Tibial artery (tissue), 4 donors: ENCODE measurements at regions not wholly inside any gene's neighbourhood (a gene's known extent, or its start where the extent isn't known, plus 50 kb on each side); places are given as distances from the start of the nearest gene placed in this dataset.

Source experiments
- DNase-seq, 2 donors: peaks; one replicate each; pipeline ENCODE4 v3.0.0-alpha.2; 2019
- H3K27ac ChIP-seq, 2 donors: fragments of 200-600 bp; sonication (generic) in 1 of 2; 1 replicate in 1 of 2; 2 replicates in 1 of 2; pipeline ENCODE4 v1.5.1; 2018 to 2019; ENCODE audit warnings: mild to moderate bottlenecking in 1 of 2
- H3K27me3 ChIP-seq, 2 donors: fragments of 200-600 bp; sonication (generic) in 1 of 2; one replicate each; pipeline versions ENCODE4 v1.5.1 to v1.6.0; 2016 to 2019
- H3K36me3 ChIP-seq, 3 donors: fragments of 200-600 bp; sonication (generic) in 2 of 3; one replicate each; pipeline ENCODE4 v1.5.1; 2016 to 2019; ENCODE audit warnings: mild to moderate bottlenecking in 2 of 3
- H3K4me1 ChIP-seq, 4 donors: fragments of 200-600 bp; sonication (generic) in 2 of 4; 1 replicate in 3 of 4; 2 replicates in 1 of 4; pipeline ENCODE4 v1.5.1; 2016 to 2019
- H3K4me3 ChIP-seq, 2 donors: fragments of 200-600 bp; sonication (generic) in 1 of 2; 1 replicate in 1 of 2; 2 replicates in 1 of 2; pipeline ENCODE4 v1.5.1; 2018 to 2019; ENCODE audit warnings: mild to moderate bottlenecking in 2 of 2
- H3K9me3 ChIP-seq, 3 donors: fragments of 200-600 bp; sonication (generic) in 1 of 3; one replicate each; pipeline ENCODE4 v1.5.1; 2016 to 2019
- intact Hi-C: fragments of 100-400 bp; cut with DNase I; formaldehyde crosslinking; loops from one replicate; pipeline ENCODE4 v1.15.0; 2023; ENCODE audit warnings: low total_unique reads
- TF ChIP-seq, protein P1 (sequence below), 2 experiments: fragments of 200-600 bp in 1 of 2; fragments of 450-650 bp in 1 of 2; IDR thresholded peaks; one replicate each; pipeline ENCODE4 v1.5.1; 2017 to 2019; ENCODE audit warnings: antibody characterized with exemption in 2 of 2, mild to moderate bottlenecking in 1 of 2, moderate library complexity in 1 of 2

GRCh38 chr6:20025681-20026080 lies 186.6 kb downstream of the MBOAT1 start:
- no peak for DNase-seq
- no peaks in the 10 kb centered on the region for H3K36me3 ChIP-seq
- no peak overlapping the region for H3K4me3 ChIP-seq
- H3K27me3 ChIP-seq = no peaks in the 10 kb centered on the region
- no peak overlapping the region for H3K27ac ChIP-seq
- TF ChIP-seq, protein P1, sequence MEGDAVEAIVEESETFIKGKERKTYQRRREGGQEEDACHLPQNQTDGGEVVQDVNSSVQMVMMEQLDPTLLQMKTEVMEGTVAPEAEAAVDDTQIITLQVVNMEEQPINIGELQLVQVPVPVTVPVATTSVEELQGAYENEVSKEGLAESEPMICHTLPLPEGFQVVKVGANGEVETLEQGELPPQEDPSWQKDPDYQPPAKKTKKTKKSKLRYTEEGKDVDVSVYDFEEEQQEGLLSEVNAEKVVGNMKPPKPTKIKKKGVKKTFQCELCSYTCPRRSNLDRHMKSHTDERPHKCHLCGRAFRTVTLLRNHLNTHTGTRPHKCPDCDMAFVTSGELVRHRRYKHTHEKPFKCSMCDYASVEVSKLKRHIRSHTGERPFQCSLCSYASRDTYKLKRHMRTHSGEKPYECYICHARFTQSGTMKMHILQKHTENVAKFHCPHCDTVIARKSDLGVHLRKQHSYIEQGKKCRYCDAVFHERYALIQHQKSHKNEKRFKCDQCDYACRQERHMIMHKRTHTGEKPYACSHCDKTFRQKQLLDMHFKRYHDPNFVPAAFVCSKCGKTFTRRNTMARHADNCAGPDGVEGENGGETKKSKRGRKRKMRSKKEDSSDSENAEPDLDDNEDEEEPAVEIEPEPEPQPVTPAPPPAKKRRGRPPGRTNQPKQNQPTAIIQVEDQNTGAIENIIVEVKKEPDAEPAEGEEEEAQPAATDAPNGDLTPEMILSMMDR (IDR thresholded peaks at IDR 0.05) = no peak
- no peaks in the 10 kb centered on the region for H3K4me1 ChIP-seq
- intact Hi-C loops = no loop called here
- no peaks in the 10 kb centered on the region for H3K9me3 ChIP-seq

DNA sequence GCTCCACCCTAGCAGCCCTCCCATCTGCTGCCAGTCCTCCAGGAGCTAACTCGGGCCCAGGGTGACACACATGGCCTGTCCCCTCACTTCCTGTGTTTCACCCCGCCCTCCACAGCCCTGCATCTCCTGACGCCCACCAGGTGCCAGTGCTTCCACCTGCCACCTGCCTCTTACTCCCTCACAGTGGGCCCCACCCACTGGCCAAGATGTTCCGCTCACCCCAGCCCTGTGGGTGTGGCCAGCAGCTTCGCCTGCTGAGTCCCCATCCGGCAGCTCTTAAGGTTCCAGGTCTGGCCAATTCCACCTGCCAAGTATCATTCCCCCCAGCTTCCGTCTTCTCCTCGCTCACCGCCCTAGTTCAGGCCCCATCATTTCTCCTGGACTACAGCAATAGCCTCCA lies 184.1 kb downstream of the MBOAT1 start:
- Histone ChIP-seq H3K4me3 (no peak overlapping the region), H3K27me3 (peaks cover 0 to 10% of the 10 kb centered on the region in 2 donors), H3K27ac (no peak overlapping the region), H3K9me3 (peaks cover 0 to 8% (median 0%) of the 10 kb centered on the region in 3 donors), H3K4me1 (no peaks in the 10 kb centered on the region), H3K36me3 (no peaks in the 10 kb centered on the region)
- TF ChIP-seq, protein P1 (IDR thresholded peaks at IDR 0.05) = no peak
- intact Hi-C loops = no loop called here
- DNase-seq = no peak

GRCh38 chr6:20028562-20028961 lies 183.7 kb downstream of the MBOAT1 start:
- Histone ChIP-seq H3K27me3 (peaks cover 0 to 10% of the 10 kb centered on the region in 2 donors), H3K27ac (no peak overlapping the region), H3K4me1 (no peaks in the 10 kb centered on the region), H3K9me3 (peaks cover 0 to 8% (median 0%) of the 10 kb centered on the region in 3 donors), H3K36me3 (no peaks in the 10 kb centered on the region), H3K4me3 (no peak overlapping the region)
- DNase-seq = no peak
- intact Hi-C loops = no loop called here
- TF ChIP-seq, protein P1 (IDR thresholded peaks at IDR 0.05) = no peak

DNA sequence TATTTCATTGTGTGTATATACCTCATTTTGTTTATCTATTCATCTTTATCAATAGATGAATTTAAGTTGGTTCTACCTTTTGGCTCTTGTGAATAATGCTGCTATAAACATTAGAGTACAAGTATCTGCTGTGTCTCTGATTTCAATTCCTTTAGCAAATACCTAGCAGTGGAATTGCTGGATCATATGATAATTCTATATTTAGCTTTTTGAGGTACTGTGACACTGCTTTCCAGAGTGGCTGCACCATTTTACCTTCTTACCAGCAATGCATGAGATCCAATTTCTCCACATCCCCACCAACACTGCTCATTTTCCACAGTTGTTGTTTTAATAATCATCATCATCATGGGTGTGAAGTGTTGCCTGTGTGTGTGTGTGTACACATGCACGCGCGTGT lies 182.3 kb downstream of the MBOAT1 start:
- no peak overlapping the region for H3K27ac ChIP-seq
- H3K4me1 ChIP-seq = no peaks in the 10 kb centered on the region
- intact Hi-C loops = no loop called here
- peaks cover 0 to 10% of the 10 kb centered on the region in 2 donors for H3K27me3 ChIP-seq
- no peaks in the 10 kb centered on the region for H3K36me3 ChIP-seq
- DNase-seq = no peak
- H3K9me3 ChIP-seq = peaks cover 0 to 8% (median 0%) of the 10 kb centered on the region in 3 donors
- TF ChIP-seq, protein P1 (IDR thresholded peaks at IDR 0.05) = no peak
- no peak overlapping the region for H3K4me3 ChIP-seq

DNA sequence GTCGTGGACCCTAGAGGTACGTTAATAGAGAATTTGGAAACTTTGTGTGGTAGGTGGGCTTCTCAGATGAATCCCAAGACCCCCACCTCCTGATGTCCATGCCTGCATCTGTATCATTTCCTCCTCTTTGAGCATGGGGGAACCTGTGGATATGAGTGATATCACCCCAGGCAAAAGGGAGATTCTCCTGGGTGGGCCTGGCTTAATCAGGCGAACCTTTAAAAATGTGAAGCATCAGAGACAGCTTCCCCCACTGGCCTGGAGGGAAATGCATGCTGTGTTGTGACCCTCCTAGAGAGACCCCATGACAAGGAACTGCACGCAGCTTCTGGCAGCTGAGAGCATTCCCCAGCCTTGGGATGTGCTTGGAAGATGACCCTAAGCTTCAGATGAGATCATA lies 180.9 kb downstream of the MBOAT1 start:
- H3K4me3 ChIP-seq = no peak overlapping the region
- DNase-seq = no peak
- no peaks in the 10 kb centered on the region for H3K4me1 ChIP-seq
- intact Hi-C loops = no loop called here
- peaks cover 0 to 8% (median 0%) of the 10 kb centered on the region in 3 donors for H3K9me3 ChIP-seq
- peaks cover 0 to 10% of the 10 kb centered on the region in 2 donors for H3K27me3 ChIP-seq
- TF ChIP-seq, protein P1 (IDR thresholded peaks at IDR 0.05) = no peak
- H3K36me3 ChIP-seq = no peaks in the 10 kb centered on the region
- no peak overlapping the region for H3K27ac ChIP-seq
